ENCODE measurements at regions not wholly inside any gene's neighbourhood (a gene's known extent, or its start where the extent isn't known, plus 50 kb on each side); places are given as distances from the start of the nearest gene placed in this dataset.
"Not testable (repeated sequence)": the region's sequence is repeated elsewhere in the genome, so short reads cannot be mapped to it uniquely, and the experiment has no call there.

- no peak for DNase-seq
Observed at GRCh38 chr5:2565147-2565546, 186.3 kb downstream of the IRX2 start.

- DNase-seq: no peak
Observed at GRCh38 chr5:2563046-2563445, 188.4 kb downstream of the IRX2 start.

- DNase-seq: no peak
Observed at GRCh38 chr5:2562036-2562435, 189.4 kb downstream of the IRX2 start.

GRCh38 chr5:2560435-2560834 is 191.0 kb downstream of the IRX2 start:
- DNase-seq: no peak

- DNase-seq: no peak
Observed at GRCh38 chr5:2557435-2557834, 194.0 kb downstream of the IRX2 start.

- no peak for DNase-seq
Observed at GRCh38 chr5:2556375-2556966, 195.0 kb downstream of the IRX2 start.

- DNase-seq: no peak
Observed at GRCh38 chr5:2553611-2554010, 197.9 kb downstream of the IRX2 start.

GRCh38 chr5:2550509-2550908 is 201.0 kb downstream of the IRX2 start:
- no peak for DNase-seq

GRCh38 chr5:2549900-2550299 is 201.6 kb downstream of the IRX2 start:
- no peak for DNase-seq

- DNase-seq: no peak
Observed at GRCh38 chr5:2549354-2549753, 202.1 kb downstream of the IRX2 start.

- no peak for DNase-seq
Observed at GRCh38 chr5:2546938-2547337, 204.5 kb downstream of the IRX2 start.

- no peak for DNase-seq
Observed at GRCh38 chr5:2544003-2544402, 207.5 kb downstream of the IRX2 start.

- DNase-seq: no peak
Observed at GRCh38 chr5:2542821-2543220, 208.7 kb downstream of the IRX2 start.

GRCh38 chr5:2542026-2542425 is 209.5 kb downstream of the IRX2 start:
- no peak for DNase-seq

GRCh38 chr5:2538169-2538568 is 213.3 kb downstream of the IRX2 start:
- DNase-seq: no peak

GRCh38 chr5:2537378-2538145 is 213.9 kb downstream of the IRX2 start:
- DNase-seq: no peak

GRCh38 chr5:2536632-2537377 is 214.7 kb downstream of the IRX2 start:
- DNase-seq: no peak

- no peak for DNase-seq
Observed at GRCh38 chr5:2534970-2535369, 216.5 kb downstream of the IRX2 start.

GRCh38 chr5:2534251-2534650 is 217.2 kb downstream of the IRX2 start:
- no peak for DNase-seq

GRCh38 chr5:2533848-2534247 is 217.6 kb downstream of the IRX2 start:
- not testable (repeated sequence) for DNase-seq

- no peak for DNase-seq
Observed at GRCh38 chr5:2532809-2533208, 218.7 kb downstream of the IRX2 start.

GRCh38 chr5:2531318-2531717 is 220.2 kb downstream of the IRX2 start:
- no peak for DNase-seq

GRCh38 chr5:2530609-2531008 is 220.9 kb downstream of the IRX2 start:
- no peak for DNase-seq

Data from NCI-H510A (cell line).